ENCODE measurements at regions not wholly inside any gene's neighbourhood (a gene's known extent, or its start where the extent isn't known, plus 50 kb on each side); places are given as distances from the start of the nearest gene placed in this dataset.

DNA sequence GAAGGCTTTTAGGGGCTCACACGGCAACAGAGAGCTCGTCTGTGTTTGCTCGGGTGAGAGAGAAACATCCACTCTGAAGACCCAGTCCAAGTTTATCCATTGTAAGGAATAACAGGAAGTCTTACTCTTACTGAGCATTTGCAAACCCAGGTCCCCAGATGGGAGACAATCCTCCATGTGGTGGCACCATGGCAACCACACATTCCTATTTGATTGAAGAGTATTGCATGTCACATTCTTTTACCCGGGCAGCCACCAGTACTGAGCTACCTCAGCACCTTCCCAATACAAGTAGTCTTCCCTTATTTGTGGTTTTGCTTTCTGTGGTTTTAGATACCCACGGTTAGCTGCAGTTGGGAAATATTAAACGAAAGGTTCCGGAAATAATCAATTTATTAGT, 302.9 kb upstream of the RASGRP1 start (continued):
- TF ChIP-seq, protein P1, sequence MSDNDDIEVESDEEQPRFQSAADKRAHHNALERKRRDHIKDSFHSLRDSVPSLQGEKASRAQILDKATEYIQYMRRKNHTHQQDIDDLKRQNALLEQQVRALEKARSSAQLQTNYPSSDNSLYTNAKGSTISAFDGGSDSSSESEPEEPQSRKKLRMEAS (CRISPR knock-in tag; IDR thresholded peaks at IDR 0.05), result no peak
- TF ChIP-seq NR1H2 (CRISPR knock-in tag; IDR thresholded peaks at IDR 0.05) (no peak), ESRRA (CRISPR knock-in tag; IDR thresholded peaks at IDR 0.05; ENCODE audit: borderline replicate concordance) (no peak), GTF2I (CRISPR knock-in tag; conservative IDR thresholded peaks at IDR 0.05) (no peak), HMGA2 (CRISPR knock-in tag; IDR thresholded peaks at IDR 0.05) (no peak), TEAD1 (CRISPR knock-in tag; IDR thresholded peaks at IDR 0.05) (no peak), RELA (CRISPR knock-in tag; IDR thresholded peaks at IDR 0.05; ENCODE audit: borderline replicate concordance) (no peak)
- TF ChIP-seq, protein P2, sequence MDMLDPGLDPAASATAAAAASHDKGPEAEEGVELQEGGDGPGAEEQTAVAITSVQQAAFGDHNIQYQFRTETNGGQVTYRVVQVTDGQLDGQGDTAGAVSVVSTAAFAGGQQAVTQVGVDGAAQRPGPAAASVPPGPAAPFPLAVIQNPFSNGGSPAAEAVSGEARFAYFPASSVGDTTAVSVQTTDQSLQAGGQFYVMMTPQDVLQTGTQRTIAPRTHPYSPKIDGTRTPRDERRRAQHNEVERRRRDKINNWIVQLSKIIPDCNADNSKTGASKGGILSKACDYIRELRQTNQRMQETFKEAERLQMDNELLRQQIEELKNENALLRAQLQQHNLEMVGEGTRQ (CRISPR knock-in tag; IDR thresholded peaks at IDR 0.05), result no peak
- TF ChIP-seq, protein P3, sequence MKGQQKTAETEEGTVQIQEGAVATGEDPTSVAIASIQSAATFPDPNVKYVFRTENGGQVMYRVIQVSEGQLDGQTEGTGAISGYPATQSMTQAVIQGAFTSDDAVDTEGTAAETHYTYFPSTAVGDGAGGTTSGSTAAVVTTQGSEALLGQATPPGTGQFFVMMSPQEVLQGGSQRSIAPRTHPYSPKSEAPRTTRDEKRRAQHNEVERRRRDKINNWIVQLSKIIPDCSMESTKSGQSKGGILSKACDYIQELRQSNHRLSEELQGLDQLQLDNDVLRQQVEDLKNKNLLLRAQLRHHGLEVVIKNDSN (CRISPR knock-in tag; IDR thresholded peaks at IDR 0.05), result no peak

DNA sequence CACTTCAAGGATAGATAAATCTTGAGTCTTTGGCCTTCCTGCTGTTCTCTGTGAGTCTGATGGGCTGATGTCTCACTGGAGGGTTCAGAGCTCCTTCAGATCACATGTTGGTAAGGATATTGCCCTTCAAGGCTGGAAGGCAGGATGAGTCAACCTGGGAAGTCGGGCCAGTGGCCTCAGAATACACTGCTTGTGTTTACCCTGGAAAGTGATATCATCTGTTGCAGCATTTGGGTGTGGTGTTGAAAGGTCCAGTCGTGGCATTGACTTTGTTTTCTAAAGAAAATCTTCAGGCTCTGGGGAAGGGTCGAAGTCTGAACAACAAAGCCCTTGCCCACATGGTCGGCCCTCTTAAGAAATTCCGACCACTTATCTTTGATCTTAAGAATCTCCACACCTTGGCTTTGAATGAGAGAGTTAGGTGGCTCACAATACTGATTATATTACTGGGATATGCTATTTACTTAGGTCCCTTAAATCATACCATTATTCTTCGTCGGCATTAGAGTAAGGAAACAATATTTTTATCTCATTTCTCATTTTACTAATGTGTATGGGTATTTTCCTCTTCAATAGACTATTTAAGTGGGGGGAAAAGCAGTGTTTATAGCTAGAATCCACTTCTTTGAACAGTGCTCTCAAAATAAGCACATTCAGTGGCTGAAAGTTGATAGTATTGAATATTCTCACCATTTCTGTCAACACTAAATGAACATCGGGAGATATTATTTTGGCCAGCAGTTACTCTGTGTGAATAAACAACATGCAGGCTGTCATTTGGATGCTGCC, 303.9 kb upstream of the RASGRP1 start:
- peaks cover 9% of the 10 kb centered on the region for H3K36me3 Mint-ChIP-seq
- CTCF ChIA-PET, result no interaction called here

DNA sequence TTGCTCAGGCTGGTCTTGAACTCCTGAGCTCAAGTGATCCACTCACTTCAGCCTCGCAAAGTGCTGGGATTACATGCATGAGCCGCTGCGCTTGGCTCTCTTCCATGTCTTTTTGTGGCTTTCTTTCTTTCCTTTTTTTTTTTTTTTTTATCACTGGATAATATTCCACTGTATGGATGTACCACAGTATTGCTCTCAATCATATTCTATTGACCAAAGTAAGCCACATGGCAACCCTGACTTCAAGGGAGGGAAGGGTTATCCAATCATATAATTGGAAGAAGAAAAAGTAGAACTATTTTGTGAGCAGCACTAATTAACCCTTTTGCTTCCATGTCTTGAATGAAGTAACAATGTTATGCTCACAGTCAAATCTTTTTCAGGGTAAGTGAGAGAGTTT, 307.0 kb upstream of the RASGRP1 start:
- H3K27ac Mint-ChIP-seq, result no peak overlapping the region
- no peak overlapping the region for H3K4me3 Mint-ChIP-seq
- CTCF ChIA-PET, result interaction anchor here (0.7 to 2.2 kb wide), 2 partner anchors 146 to 709 kb away, joined by 3 to 13 read pairs; partner anchors contain the start of gene THBS1
- DNase-seq (ENCODE audit: low spot score) (no peak), ATAC-seq (no peak)
- peaks cover 16% of the 10 kb centered on the region for H3K4me1 Mint-ChIP-seq
- H3K9me3 Mint-ChIP-seq, result peaks cover 28% of the 10 kb centered on the region
- H3K27me3 Mint-ChIP-seq (ENCODE audit: low read depth), result no peaks in the 10 kb centered on the region
- POLR2A ChIA-PET, result no interaction called here
- peaks cover 9% of the 10 kb centered on the region for H3K36me3 Mint-ChIP-seq
- TF ChIP-seq, protein P4, sequence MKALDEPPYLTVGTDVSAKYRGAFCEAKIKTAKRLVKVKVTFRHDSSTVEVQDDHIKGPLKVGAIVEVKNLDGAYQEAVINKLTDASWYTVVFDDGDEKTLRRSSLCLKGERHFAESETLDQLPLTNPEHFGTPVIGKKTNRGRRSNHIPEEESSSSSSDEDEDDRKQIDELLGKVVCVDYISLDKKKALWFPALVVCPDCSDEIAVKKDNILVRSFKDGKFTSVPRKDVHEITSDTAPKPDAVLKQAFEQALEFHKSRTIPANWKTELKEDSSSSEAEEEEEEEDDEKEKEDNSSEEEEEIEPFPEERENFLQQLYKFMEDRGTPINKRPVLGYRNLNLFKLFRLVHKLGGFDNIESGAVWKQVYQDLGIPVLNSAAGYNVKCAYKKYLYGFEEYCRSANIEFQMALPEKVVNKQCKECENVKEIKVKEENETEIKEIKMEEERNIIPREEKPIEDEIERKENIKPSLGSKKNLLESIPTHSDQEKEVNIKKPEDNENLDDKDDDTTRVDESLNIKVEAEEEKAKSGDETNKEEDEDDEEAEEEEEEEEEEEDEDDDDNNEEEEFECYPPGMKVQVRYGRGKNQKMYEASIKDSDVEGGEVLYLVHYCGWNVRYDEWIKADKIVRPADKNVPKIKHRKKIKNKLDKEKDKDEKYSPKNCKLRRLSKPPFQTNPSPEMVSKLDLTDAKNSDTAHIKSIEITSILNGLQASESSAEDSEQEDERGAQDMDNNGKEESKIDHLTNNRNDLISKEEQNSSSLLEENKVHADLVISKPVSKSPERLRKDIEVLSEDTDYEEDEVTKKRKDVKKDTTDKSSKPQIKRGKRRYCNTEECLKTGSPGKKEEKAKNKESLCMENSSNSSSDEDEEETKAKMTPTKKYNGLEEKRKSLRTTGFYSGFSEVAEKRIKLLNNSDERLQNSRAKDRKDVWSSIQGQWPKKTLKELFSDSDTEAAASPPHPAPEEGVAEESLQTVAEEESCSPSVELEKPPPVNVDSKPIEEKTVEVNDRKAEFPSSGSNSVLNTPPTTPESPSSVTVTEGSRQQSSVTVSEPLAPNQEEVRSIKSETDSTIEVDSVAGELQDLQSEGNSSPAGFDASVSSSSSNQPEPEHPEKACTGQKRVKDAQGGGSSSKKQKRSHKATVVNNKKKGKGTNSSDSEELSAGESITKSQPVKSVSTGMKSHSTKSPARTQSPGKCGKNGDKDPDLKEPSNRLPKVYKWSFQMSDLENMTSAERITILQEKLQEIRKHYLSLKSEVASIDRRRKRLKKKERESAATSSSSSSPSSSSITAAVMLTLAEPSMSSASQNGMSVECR (CRISPR knock-in tag; IDR thresholded peaks at IDR 0.05; ENCODE audit: borderline replicate concordance), result no peak
- TF ChIP-seq, protein P5, sequence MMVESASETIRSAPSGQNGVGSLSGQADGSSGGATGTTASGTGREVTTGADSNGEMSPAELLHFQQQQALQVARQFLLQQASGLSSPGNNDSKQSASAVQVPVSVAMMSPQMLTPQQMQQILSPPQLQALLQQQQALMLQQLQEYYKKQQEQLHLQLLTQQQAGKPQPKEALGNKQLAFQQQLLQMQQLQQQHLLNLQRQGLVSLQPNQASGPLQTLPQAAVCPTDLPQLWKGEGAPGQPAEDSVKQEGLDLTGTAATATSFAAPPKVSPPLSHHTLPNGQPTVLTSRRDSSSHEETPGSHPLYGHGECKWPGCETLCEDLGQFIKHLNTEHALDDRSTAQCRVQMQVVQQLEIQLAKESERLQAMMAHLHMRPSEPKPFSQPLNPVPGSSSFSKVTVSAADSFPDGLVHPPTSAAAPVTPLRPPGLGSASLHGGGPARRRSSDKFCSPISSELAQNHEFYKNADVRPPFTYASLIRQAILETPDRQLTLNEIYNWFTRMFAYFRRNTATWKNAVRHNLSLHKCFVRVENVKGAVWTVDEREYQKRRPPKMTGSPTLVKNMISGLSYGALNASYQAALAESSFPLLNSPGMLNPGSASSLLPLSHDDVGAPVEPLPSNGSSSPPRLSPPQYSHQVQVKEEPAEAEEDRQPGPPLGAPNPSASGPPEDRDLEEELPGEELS (CRISPR knock-in tag; IDR thresholded peaks at IDR 0.05), result no peak
- TF ChIP-seq FOXK1 (CRISPR knock-in tag; IDR thresholded peaks at IDR 0.05) (no peak), ATF1 (CRISPR knock-in tag; IDR thresholded peaks at IDR 0.05) (no peak), ZNF671 (CRISPR knock-in tag; IDR thresholded peaks at IDR 0.05) (no peak), FOXJ3 (CRISPR knock-in tag; IDR thresholded peaks at IDR 0.05; ENCODE audit: borderline replicate concordance) (no peak)
- TF ChIP-seq, protein P6, sequence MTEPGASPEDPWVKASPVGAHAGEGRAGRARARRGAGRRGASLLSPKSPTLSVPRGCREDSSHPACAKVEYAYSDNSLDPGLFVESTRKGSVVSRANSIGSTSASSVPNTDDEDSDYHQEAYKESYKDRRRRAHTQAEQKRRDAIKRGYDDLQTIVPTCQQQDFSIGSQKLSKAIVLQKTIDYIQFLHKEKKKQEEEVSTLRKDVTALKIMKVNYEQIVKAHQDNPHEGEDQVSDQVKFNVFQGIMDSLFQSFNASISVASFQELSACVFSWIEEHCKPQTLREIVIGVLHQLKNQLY (CRISPR knock-in tag; IDR thresholded peaks at IDR 0.05), result no peak
- TF ChIP-seq, protein P7, sequence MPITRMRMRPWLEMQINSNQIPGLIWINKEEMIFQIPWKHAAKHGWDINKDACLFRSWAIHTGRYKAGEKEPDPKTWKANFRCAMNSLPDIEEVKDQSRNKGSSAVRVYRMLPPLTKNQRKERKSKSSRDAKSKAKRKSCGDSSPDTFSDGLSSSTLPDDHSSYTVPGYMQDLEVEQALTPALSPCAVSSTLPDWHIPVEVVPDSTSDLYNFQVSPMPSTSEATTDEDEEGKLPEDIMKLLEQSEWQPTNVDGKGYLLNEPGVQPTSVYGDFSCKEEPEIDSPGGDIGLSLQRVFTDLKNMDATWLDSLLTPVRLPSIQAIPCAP (CRISPR knock-in tag; IDR thresholded peaks at IDR 0.05), result no peak
- TF ChIP-seq, protein P8, sequence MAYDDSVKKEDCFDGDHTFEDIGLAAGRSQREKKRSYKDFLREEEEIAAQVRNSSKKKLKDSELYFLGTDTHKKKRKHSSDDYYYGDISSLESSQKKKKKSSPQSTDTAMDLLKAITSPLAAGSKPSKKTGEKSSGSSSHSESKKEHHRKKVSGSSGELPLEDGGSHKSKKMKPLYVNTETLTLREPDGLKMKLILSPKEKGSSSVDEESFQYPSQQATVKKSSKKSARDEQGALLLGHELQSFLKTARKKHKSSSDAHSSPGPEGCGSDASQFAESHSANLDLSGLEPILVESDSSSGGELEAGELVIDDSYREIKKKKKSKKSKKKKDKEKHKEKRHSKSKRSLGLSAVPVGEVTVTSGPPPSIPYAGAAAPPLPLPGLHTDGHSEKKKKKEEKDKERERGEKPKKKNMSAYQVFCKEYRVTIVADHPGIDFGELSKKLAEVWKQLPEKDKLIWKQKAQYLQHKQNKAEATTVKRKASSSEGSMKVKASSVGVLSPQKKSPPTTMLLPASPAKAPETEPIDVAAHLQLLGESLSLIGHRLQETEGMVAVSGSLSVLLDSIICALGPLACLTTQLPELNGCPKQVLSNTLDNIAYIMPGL (CRISPR knock-in tag; IDR thresholded peaks at IDR 0.05), result no peak
- TF ChIP-seq, protein P9, sequence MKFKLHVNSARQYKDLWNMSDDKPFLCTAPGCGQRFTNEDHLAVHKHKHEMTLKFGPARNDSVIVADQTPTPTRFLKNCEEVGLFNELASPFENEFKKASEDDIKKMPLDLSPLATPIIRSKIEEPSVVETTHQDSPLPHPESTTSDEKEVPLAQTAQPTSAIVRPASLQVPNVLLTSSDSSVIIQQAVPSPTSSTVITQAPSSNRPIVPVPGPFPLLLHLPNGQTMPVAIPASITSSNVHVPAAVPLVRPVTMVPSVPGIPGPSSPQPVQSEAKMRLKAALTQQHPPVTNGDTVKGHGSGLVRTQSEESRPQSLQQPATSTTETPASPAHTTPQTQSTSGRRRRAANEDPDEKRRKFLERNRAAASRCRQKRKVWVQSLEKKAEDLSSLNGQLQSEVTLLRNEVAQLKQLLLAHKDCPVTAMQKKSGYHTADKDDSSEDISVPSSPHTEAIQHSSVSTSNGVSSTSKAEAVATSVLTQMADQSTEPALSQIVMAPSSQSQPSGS (CRISPR knock-in tag; IDR thresholded peaks at IDR 0.05; ENCODE audit: borderline replicate concordance, low read depth), result no peak

More for the DNA sequence above, 303.9 kb upstream of the RASGRP1 start:
- ATAC-seq (no peak), DNase-seq (ENCODE audit: low spot score) (no peak)
- POLR2A ChIA-PET, result interaction anchor here (0.6 kb wide), 1 partner anchor 712 kb away, joined by 3 read pairs; the partner anchor contains the start of gene THBS1
- Mint-ChIP-seq H3K9me3 (peaks cover 22% of the 10 kb centered on the region), H3K27me3 (ENCODE audit: low read depth) (no peaks in the 10 kb centered on the region), H3K4me3 (no peak overlapping the region), H3K27ac (no peak overlapping the region), H3K4me1 (peaks cover 15% of the 10 kb centered on the region)
- no peak for TF ChIP-seq ZNF232 (CRISPR knock-in tag; IDR thresholded peaks at IDR 0.05)
